OCI-LY7 (cell line): ENCODE measurements at regions not wholly inside any gene's neighbourhood (a gene's known extent, or its start where the extent isn't known, plus 50 kb on each side); places are given as distances from the start of the nearest gene placed in this dataset.

Source experiments
- BruUV-seq: library from RNA; stranded (reverse); fragments of 400-500 nt; replicated peaks from 2 replicates; lab custom pipeline; 2021; lab: Mats Ljungman, UMichigan
- CTCF ChIA-PET: fragments of 300-600 bp; sonication (Branson Sonifier 250); formaldehyde crosslinking; loops from one replicate; lab custom pipeline; 2022; ENCODE audit warnings: antibody characterized with exemption; ENCODE audit not compliant: unreplicated experiment; lab: Charles Lee
- POLR2A ChIA-PET: fragments of 300-600 bp; sonication (Branson Sonifier 250); formaldehyde crosslinking; loops from one replicate; lab custom pipeline; 2022; ENCODE audit warnings: antibody characterized with exemption; lab: Charles Lee
- DNase-seq: peaks from one replicate; pipeline ENCODE4 v3.0.0-alpha.2; 2015; ENCODE audit warnings: low spot score
- H2AFZ ChIP-seq: fragments of 200-600 bp; sonication (generic), shearing (Covaris generic); 2 replicates; pipeline ENCODE4 v1.6.1; 2014; ENCODE audit warnings: mild to moderate bottlenecking, antibody characterized with exemption, low read length, moderate library complexity
- H3K27ac ChIP-seq: fragments of 200-600 bp; sonication (generic); 2 replicates; pipeline ENCODE4 v1.5.1; 2014; ENCODE audit warnings: mixed run types, low read depth, mild to moderate bottlenecking, moderate library complexity, low read length, inconsistent platforms; ENCODE audit not compliant: poor library complexity, severe bottlenecking
- H3K36me3 ChIP-seq: fragments of 200-600 bp; sonication (generic); 2 replicates; pipeline ENCODE4 v1.6.1; 2014; ENCODE audit warnings: mild to moderate bottlenecking, antibody characterized with exemption, low read length, moderate library complexity, mixed read lengths; ENCODE audit not compliant: insufficient read depth
- H3K4me1 ChIP-seq: fragments of 200-600 bp; sonication (generic); 2 replicates; pipeline ENCODE4 v1.5.1; 2014; ENCODE audit warnings: mild to moderate bottlenecking, low read length; ENCODE audit not compliant: insufficient read depth, poor library complexity, severe bottlenecking
- H3K4me2 ChIP-seq: fragments of 200-600 bp; sonication (generic); 2 replicates; pipeline ENCODE4 v1.6.1; 2014; ENCODE audit warnings: mild to moderate bottlenecking, low read length
- H3K4me3 ChIP-seq: fragments of 200-600 bp; sonication (generic); 2 replicates; pipeline ENCODE4 v1.5.1; 2014; ENCODE audit warnings: mild to moderate bottlenecking, low read depth, low read length; ENCODE audit not compliant: poor library complexity, severe bottlenecking
- H3K79me2 ChIP-seq: fragments of 200-600 bp; sonication (generic); 2 replicates; pipeline ENCODE4 v1.6.1; 2016; ENCODE audit warnings: low read depth, mild to moderate bottlenecking, low read length, moderate library complexity, mixed read lengths; ENCODE audit not compliant: insufficient read depth
- H3K9me2 ChIP-seq: fragments of 200-600 bp; sonication (generic); 2 replicates; pipeline ENCODE4 v1.6.1; 2016; ENCODE audit warnings: mild to moderate bottlenecking, low read length, mixed read lengths; ENCODE audit not compliant: insufficient read depth
- H3K9me3 ChIP-seq: fragments of 200-600 bp; sonication (generic); 2 replicates; pipeline ENCODE4 v1.6.1; 2014; ENCODE audit warnings: mild to moderate bottlenecking, mixed run types, low read length, mixed read lengths
- H4K20me1 ChIP-seq: fragments of 200-600 bp; sonication (generic); 2 replicates; pipeline ENCODE4 v1.6.1; 2014; ENCODE audit warnings: mild to moderate bottlenecking, antibody characterized with exemption, low read length, moderate library complexity, mixed read lengths; ENCODE audit not compliant: insufficient read depth
- EZH2phosphoT487 ChIP-seq: fragments of 200-600 bp; sonication (generic); IDR thresholded peaks from 2 replicates; pipeline ENCODE4 v1.6.1; 2018; ENCODE audit warnings: low read depth, borderline replicate concordance, mild to moderate bottlenecking, mixed run types, antibody characterized with exemption, low read length, moderate library complexity, mixed read lengths
- intact Hi-C: fragments of 100-400 bp; cut with micrococcal nuclease; formaldehyde crosslinking; loops from one replicate; pipeline ENCODE4 v1.10.0; 2022; ENCODE audit not compliant: unreplicated experiment
- TF ChIP-seq, protein P1 (sequence below): fragments of 200-600 bp; sonication (generic); conservative IDR thresholded peaks from 2 replicates; pipeline ENCODE4 v1.5.1; 2014; ENCODE audit warnings: mild to moderate bottlenecking, antibody characterized with exemption, low read length, moderate library complexity, mixed read lengths

DNA sequence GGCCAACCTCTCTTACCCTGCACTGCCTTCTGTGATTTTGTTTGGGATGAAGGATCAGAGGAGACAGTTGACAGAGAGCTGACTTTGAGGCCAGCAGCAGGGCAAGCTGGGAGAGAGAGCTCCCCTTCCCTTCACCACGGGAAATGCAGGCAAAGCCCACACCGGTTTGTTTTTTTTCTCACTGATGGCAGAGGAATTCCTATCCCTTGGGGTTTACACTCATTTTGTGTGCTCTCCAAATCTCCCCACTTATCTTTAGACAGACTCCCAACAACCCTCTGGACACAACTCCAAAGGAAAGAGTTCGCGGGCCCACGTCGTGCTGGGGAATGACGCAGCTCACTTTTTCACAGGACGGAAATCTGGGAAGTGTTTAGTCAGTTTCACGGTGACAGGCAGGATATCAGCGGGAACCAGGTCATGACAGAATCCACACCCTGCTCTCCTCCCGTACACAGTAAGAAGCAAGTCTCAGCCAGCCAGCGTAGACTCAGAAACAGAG lies 68.3 kb upstream of the FAM171A1 start:
- Histone ChIP-seq H3K36me3 (no peaks in the 10 kb centered on the region), H3K4me1 (no peaks in the 10 kb centered on the region), H2AFZ (no peak overlapping the region), H4K20me1 (no peaks in the 10 kb centered on the region), H3K27ac (no peak overlapping the region), H3K79me2 (no peaks in the 10 kb centered on the region), H3K9me2 (no peaks in the 10 kb centered on the region), H3K4me2 (no peak overlapping the region), H3K4me3 (no peak overlapping the region), H3K9me3 (no peaks in the 10 kb centered on the region)
- BruUV-seq = no TSS peak
- intact Hi-C loops = loop anchor here (10.0 kb wide), 1 partner anchor 275 kb away; the partner anchor contains the start of gene ITGA8
- no peak for TF ChIP-seq EZH2phosphoT487
- TF ChIP-seq, protein P1, sequence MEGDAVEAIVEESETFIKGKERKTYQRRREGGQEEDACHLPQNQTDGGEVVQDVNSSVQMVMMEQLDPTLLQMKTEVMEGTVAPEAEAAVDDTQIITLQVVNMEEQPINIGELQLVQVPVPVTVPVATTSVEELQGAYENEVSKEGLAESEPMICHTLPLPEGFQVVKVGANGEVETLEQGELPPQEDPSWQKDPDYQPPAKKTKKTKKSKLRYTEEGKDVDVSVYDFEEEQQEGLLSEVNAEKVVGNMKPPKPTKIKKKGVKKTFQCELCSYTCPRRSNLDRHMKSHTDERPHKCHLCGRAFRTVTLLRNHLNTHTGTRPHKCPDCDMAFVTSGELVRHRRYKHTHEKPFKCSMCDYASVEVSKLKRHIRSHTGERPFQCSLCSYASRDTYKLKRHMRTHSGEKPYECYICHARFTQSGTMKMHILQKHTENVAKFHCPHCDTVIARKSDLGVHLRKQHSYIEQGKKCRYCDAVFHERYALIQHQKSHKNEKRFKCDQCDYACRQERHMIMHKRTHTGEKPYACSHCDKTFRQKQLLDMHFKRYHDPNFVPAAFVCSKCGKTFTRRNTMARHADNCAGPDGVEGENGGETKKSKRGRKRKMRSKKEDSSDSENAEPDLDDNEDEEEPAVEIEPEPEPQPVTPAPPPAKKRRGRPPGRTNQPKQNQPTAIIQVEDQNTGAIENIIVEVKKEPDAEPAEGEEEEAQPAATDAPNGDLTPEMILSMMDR = no peak
- no peak for DNase-seq
- POLR2A ChIA-PET = interaction anchor here (0.6 kb wide), 1 partner anchor 933 kb away, joined by 3 read pairs; no protein-coding TSS in a partner anchor
- CTCF ChIA-PET = interaction anchor here (0.5 kb wide), 1 partner anchor 32 kb away, joined by 3 read pairs; no protein-coding TSS in a partner anchor

DNA sequence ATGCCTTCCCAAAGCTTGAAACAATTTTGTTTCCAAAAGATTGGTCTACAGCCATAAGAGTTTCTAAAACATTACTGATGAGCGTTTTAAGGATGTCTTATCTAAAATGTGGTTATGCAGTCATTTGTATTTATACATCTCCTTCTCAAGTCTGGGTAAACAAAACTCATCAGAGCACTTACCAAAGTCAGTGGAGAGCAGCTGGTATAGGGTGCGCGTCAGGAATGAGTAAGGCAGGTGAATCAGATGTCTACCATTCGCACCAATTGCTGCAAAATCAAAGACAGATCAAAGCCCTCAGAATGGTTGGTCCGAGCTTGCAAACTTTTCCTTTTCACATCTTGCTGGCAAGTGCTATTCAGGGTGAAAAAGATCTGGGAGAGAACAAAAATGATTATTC lies 65.6 kb upstream of the FAM171A1 start:
- no peak overlapping the region for H3K4me3 ChIP-seq
- DNase-seq = no peak
- no peaks in the 10 kb centered on the region for H3K79me2 ChIP-seq
- H3K36me3 ChIP-seq = no peaks in the 10 kb centered on the region
- H3K9me3 ChIP-seq = no peaks in the 10 kb centered on the region
- H2AFZ ChIP-seq = no peak overlapping the region
- ChIA-PET CTCF (no interaction called here), POLR2A (no interaction called here)
- H3K27ac ChIP-seq = no peak overlapping the region
- no peaks in the 10 kb centered on the region for H4K20me1 ChIP-seq
- H3K4me1 ChIP-seq = no peaks in the 10 kb centered on the region
- intact Hi-C loops = loop anchor here (10.0 kb wide), 1 partner anchor 278 kb away; the partner anchor contains the start of gene ITGA8
- TF ChIP-seq, protein P1 = no peak
- no peak for TF ChIP-seq EZH2phosphoT487
- no peaks in the 10 kb centered on the region for H3K9me2 ChIP-seq
- no TSS peak for BruUV-seq
- H3K4me2 ChIP-seq = no peak overlapping the region

DNA sequence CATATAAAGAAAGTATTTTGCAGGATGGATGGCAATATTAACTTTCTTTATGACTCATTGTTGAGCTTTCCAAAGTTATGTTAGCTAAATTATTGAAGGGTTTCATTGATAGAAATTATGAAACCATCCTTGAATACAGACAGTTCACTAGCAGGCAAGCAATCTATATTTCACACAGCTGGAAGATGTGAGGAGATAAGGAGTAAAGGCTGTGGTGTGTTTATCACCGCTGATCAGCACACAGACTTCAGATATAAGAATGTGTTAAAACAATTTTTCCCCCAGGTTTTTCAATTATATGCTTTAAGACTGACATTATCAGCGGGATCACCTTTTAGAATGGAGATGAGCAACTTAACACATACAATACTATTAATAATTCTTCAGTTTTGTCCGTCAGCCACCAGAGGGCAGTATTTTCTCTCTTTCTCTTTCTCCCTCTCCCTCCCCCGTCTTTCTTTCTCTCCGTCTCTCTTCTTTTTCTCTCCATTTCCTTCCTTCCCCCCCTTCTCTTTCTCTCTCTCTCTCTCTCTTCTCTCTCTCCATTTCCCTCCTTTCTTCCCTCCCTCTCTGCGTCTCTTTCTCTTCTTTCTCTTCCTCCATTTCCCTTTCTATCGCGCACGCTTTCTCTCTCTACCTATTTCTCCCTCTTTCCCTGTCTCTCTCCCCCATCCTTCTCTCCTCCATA lies 62.9 kb upstream of the FAM171A1 start:
- peak; percentile 54 for DNase-seq
- Histone ChIP-seq H3K36me3 (no peaks in the 10 kb centered on the region), H4K20me1 (no peaks in the 10 kb centered on the region), H3K9me2 (no peaks in the 10 kb centered on the region), H3K4me1 (no peaks in the 10 kb centered on the region), H3K4me2 (no peak overlapping the region), H2AFZ (no peak overlapping the region), H3K4me3 (no peak overlapping the region), H3K27ac (no peak overlapping the region), H3K79me2 (no peaks in the 10 kb centered on the region), H3K9me3 (no peaks in the 10 kb centered on the region)
- ChIA-PET POLR2A (no interaction called here), CTCF (no interaction called here)
- TF ChIP-seq, protein P1 = peak; percentile 80
- no peak for TF ChIP-seq EZH2phosphoT487
- BruUV-seq = no TSS peak
- intact Hi-C loops = loop anchor here (5.0 to 10.0 kb wide), 2 partner anchors 281 to 388 kb away; partner anchors contain the start of gene ITGA8
